H1 (cell line): ENCODE measurements at regions not wholly inside any gene's neighbourhood (a gene's known extent, or its start where the extent isn't known, plus 50 kb on each side); places are given as distances from the start of the nearest gene placed in this dataset.

Experiments used
- CTCF ChIA-PET: fragments of 300-600 bp; sonication (Branson Sonifier 250); formaldehyde crosslinking; loops from one replicate; lab custom pipeline; 2021; ENCODE audit not compliant: partially characterized antibody; lab: Charles Lee
- POLR2A ChIA-PET: fragments of 300-600 bp; sonication (Branson Sonifier 250); formaldehyde crosslinking; loops from one replicate; lab custom pipeline; 2021; ENCODE audit warnings: inconsistent platforms; ENCODE audit not compliant: partially characterized antibody; lab: Charles Lee
- DNase-seq, 2 experiments: peaks; one replicate each; pipeline versions ENCODE4 v3.0.0 to v3.0.0-alpha.2; 2010 to 2022; ENCODE audit warnings: low spot score in 2 of 2, low read depth in 1 of 2, mixed read lengths in 1 of 2
- FAIRE-seq: peaks from 2 replicates; lab custom pipeline; 2011; peaks lifted over from hg19 to GRCh38; lab: Jason Lieb, UNC
- H2AFZ ChIP-seq: 2 replicates; pipeline ENCODE4 v1.8.1; 2012; ENCODE audit warnings: low read length, inconsistent platforms
- H2AK5ac ChIP-seq: 2 replicates; pipeline ENCODE4 v1.6.1; 2013; ENCODE audit warnings: low read depth, low read length
- H2BK120ac ChIP-seq: replicated peaks from 2 replicates; pipeline ENCODE3; 2013; ENCODE audit warnings: low read depth, low read length, inconsistent platforms
- H2BK12ac ChIP-seq: 2 replicates; pipeline ENCODE4 v1.6.1; 2013; ENCODE audit warnings: low read depth, low read length
- H2BK15ac ChIP-seq: 2 replicates; pipeline ENCODE4 v1.6.1; 2013; ENCODE audit warnings: low read length
- H2BK20ac ChIP-seq: 2 replicates; pipeline ENCODE4 v1.6.1; 2013; ENCODE audit warnings: low read length
- H2BK5ac ChIP-seq: 2 replicates; pipeline ENCODE4 v1.6.1; 2013; ENCODE audit warnings: low read depth, low read length
- H3K14ac ChIP-seq: 2 replicates; pipeline ENCODE4 v1.6.1; 2013; ENCODE audit warnings: inconsistent platforms; ENCODE audit not compliant: insufficient read length
- H3K18ac ChIP-seq: 2 replicates; pipeline ENCODE4 v1.6.1; 2013; ENCODE audit warnings: low read length; ENCODE audit errors: extremely low read depth
- H3K23ac ChIP-seq: 2 replicates; pipeline ENCODE4 v1.6.1; 2013; ENCODE audit warnings: inconsistent platforms; ENCODE audit not compliant: insufficient read length
- H3K23me2 ChIP-seq: 2 replicates; pipeline ENCODE4 v1.6.1; 2013; ENCODE audit warnings: low read depth, low read length
- H3K27ac ChIP-seq: 2 replicates; pipeline ENCODE4 v1.6.1; 2011; ENCODE audit warnings: low read depth, low read length, inconsistent platforms
- H3K27me3 ChIP-seq, 4 experiments: replicated peaks in 1 of 4; 1 replicate in 1 of 4; 2 replicates in 3 of 4; pipeline versions ENCODE4 v1.6.1 to v1.8.1; 2011 to 2013; ENCODE audit warnings: low read length in 3 of 4, mild to moderate bottlenecking in 3 of 4, inconsistent platforms in 2 of 4, mixed read lengths in 2 of 4, moderate library complexity in 1 of 4; ENCODE audit not compliant: control insufficient read depth in 3 of 4, insufficient read depth in 3 of 4; ENCODE audit errors: extremely low read depth in 1 of 4
- H3K36me3 ChIP-seq, 4 experiments: 2 replicates each; pipeline versions ENCODE4 v1.6.1 to v1.8.1; 2011 to 2013; ENCODE audit warnings: mild to moderate bottlenecking in 4 of 4, low read length in 3 of 4, moderate library complexity in 2 of 4, control low read depth in 1 of 4, inconsistent platforms in 1 of 4; ENCODE audit not compliant: insufficient read depth in 4 of 4, control insufficient read depth in 2 of 4
- H3K4ac ChIP-seq: replicated peaks from 2 replicates; pipeline ENCODE3; 2013; ENCODE audit warnings: low read length, low read depth, mixed read lengths, inconsistent platforms; ENCODE audit not compliant: insufficient read length
- H3K4me1 ChIP-seq, 4 experiments: replicated peaks in 1 of 4; 1 replicate in 1 of 4; 2 replicates in 3 of 4; pipeline versions ENCODE4 v1.6.1 to v1.8.1; 2011 to 2013; ENCODE audit warnings: low read length in 3 of 4, inconsistent platforms in 2 of 4, mixed read lengths in 1 of 4; ENCODE audit not compliant: insufficient read depth in 4 of 4, control insufficient read depth in 3 of 4
- H3K4me2 ChIP-seq, 2 experiments: 2 replicates each; pipeline versions ENCODE4 v1.6.1 to v1.8.1; 2011 to 2013; ENCODE audit warnings: low read depth in 2 of 2, low read length in 2 of 2, control low read depth in 1 of 2, inconsistent platforms in 1 of 2, mild to moderate bottlenecking in 1 of 2; ENCODE audit not compliant: insufficient read depth in 1 of 2
- H3K4me3 ChIP-seq, 4 experiments: fragments of 200-600, 300-600 bp in 1 of 4; sonication (generic), shearing (Covaris generic), sonication (Bioruptor Twin) in 1 of 4; 2 replicates each; pipeline versions ENCODE4 v1.5.1 to v1.8.1; 2011 to 2016; ENCODE audit warnings: low read length in 4 of 4, low read depth in 3 of 4, control low read depth in 2 of 4, inconsistent platforms in 2 of 4, mild to moderate bottlenecking in 2 of 4, mixed read lengths in 1 of 4, moderate library complexity in 1 of 4; ENCODE audit not compliant: insufficient read depth in 2 of 4; ENCODE audit errors: extremely low read depth in 1 of 4
- H3K56ac ChIP-seq: replicated peaks from 2 replicates; pipeline ENCODE3; 2013; ENCODE audit warnings: low read depth, mild to moderate bottlenecking, mixed read lengths, low read length, inconsistent platforms; ENCODE audit not compliant: insufficient read length
- H3K79me1 ChIP-seq: 2 replicates; pipeline ENCODE4 v1.6.1; 2013; ENCODE audit warnings: low read depth, low read length, control low read depth
- H3K79me2 ChIP-seq, 2 experiments: 2 replicates each; pipeline versions ENCODE4 v1.6.1 to v1.8.1; 2012 to 2013; ENCODE audit warnings: low read length in 2 of 2, mild to moderate bottlenecking in 2 of 2, inconsistent platforms in 1 of 2; ENCODE audit not compliant: insufficient read depth in 2 of 2, control insufficient read depth in 1 of 2
- H3K9ac ChIP-seq, 4 experiments: replicated peaks in 1 of 4; 1 replicate in 1 of 4; 2 replicates in 3 of 4; pipeline versions ENCODE4 v1.6.1 to v1.8.1; 2011 to 2013; ENCODE audit warnings: low read depth in 3 of 4, low read length in 3 of 4, control low read depth in 2 of 4, mild to moderate bottlenecking in 2 of 4, moderate library complexity in 2 of 4, inconsistent platforms in 1 of 4; ENCODE audit errors: extremely low read depth in 1 of 4
- H3K9me3 ChIP-seq, 2 experiments: 2 replicates each; pipeline versions ENCODE4 v1.6.1 to v1.8.1; 2012 to 2013; ENCODE audit warnings: mild to moderate bottlenecking in 2 of 2, moderate library complexity in 2 of 2, control low read depth in 1 of 2, inconsistent platforms in 1 of 2, low read depth in 1 of 2, low read length in 1 of 2, mixed read lengths in 1 of 2; ENCODE audit not compliant: insufficient read depth in 2 of 2
- H4K20me1 ChIP-seq, 2 experiments: replicated peaks in 1 of 2; 2 replicates each; pipeline versions ENCODE3 to v1.8.1; 2011 to 2013; ENCODE audit warnings: inconsistent platforms in 2 of 2, low read length in 2 of 2, mild to moderate bottlenecking in 1 of 2; ENCODE audit not compliant: insufficient read depth in 2 of 2, control insufficient read depth in 1 of 2
- H4K5ac ChIP-seq: 2 replicates; pipeline ENCODE4 v1.6.1; 2013; ENCODE audit warnings: low read length, low read depth, mixed read lengths, inconsistent platforms; ENCODE audit not compliant: insufficient read length
- H4K8ac ChIP-seq: 2 replicates; pipeline ENCODE4 v1.8.0; 2013; ENCODE audit warnings: mild to moderate bottlenecking, moderate library complexity, low read length, inconsistent platforms; ENCODE audit not compliant: insufficient read depth; ENCODE audit errors: extremely low read depth
- H4K91ac ChIP-seq: replicated peaks from 2 replicates; pipeline ENCODE3; 2013; ENCODE audit warnings: low read length, mixed read lengths, inconsistent platforms; ENCODE audit not compliant: insufficient read length
- ASH2L ChIP-seq: fragments of 200-600, 300-600 bp; sonication (generic); IDR thresholded peaks from one replicate; pipeline ENCODE4 v1.7.1; 2017; ENCODE audit warnings: low read length
- BRCA1 ChIP-seq: IDR thresholded peaks from 2 replicates; pipeline ENCODE4 v1.6.1; 2012; ENCODE audit warnings: low read depth, low read length, improper control_type of control experiment
- JUN ChIP-seq: IDR thresholded peaks from 2 replicates; pipeline ENCODE4 v1.6.1; 2011; ENCODE audit warnings: low read depth, mild to moderate bottlenecking, improper control_type of control experiment, low read length
- NRF1 ChIP-seq: IDR thresholded peaks from 2 replicates; pipeline ENCODE4 v1.6.1; 2011; ENCODE audit warnings: mild to moderate bottlenecking, low read depth, low read length, improper control_type of control experiment
- RBBP5 ChIP-seq: IDR thresholded peaks from 2 replicates; pipeline ENCODE4 v1.7.1; 2012; ENCODE audit warnings: low read depth, mild to moderate bottlenecking, inconsistent platforms, low read length, moderate library complexity, borderline replicate concordance
- RFX5 ChIP-seq: IDR thresholded peaks from 2 replicates; pipeline ENCODE4 v1.6.1; 2011; ENCODE audit warnings: low read depth, low read length, improper control_type of control experiment, borderline replicate concordance
- RNF2 ChIP-seq: fragments of 200-900, 300-1000 bp; sonication (generic); IDR thresholded peaks from 2 replicates; pipeline ENCODE4 v1.7.1; 2016; ENCODE audit warnings: borderline replicate concordance, low read depth, mild to moderate bottlenecking, antibody characterized with exemption, low read length; ENCODE audit not compliant: poor library complexity, severe bottlenecking; ENCODE audit errors: missing control alignments
- SP4 ChIP-seq: IDR thresholded peaks from 2 replicates; pipeline ENCODE4 v1.6.1; 2012; ENCODE audit warnings: low read length, inconsistent platforms
- USF2 ChIP-seq: IDR thresholded peaks from 2 replicates; pipeline ENCODE4 v1.6.1; 2011; ENCODE audit warnings: low read length, improper control_type of control experiment
- WGBS, 2 experiments: shearing (Covaris generic) in 1 of 2; methylation state at CpG; one replicate each; pipeline versions ENCODE4 v1.1.6 to v1.1.7; 2013 to 2015; ENCODE audit warnings: low lambda C conversion rate in 2 of 2, mixed read lengths in 2 of 2, inconsistent platforms in 1 of 2, low coverage in 1 of 2, missing lambda C conversion rate in 1 of 2; ENCODE audit not compliant: insufficient replicate concordance in 2 of 2, insufficient coverage in 1 of 2, insufficient read length in 1 of 2; ENCODE audit errors: extremely low coverage in 1 of 2, missing lambda C conversion rate in 1 of 2; 5-methylcytosine and 5-hydroxymethylcytosine counted together

- no peak overlapping the region for H4K8ac ChIP-seq
- H2BK120ac ChIP-seq: no peak overlapping the region
- peaks cover 0 to 2% (median under 1%) of the 10 kb centered on the region in 4 experiments; a peak in 4 of 7 replicates for H3K4me1 ChIP-seq
- no peak overlapping the region for H3K56ac ChIP-seq
- no peak overlapping the region for H3K14ac ChIP-seq
- H3K79me1 ChIP-seq: no peaks in the 10 kb centered on the region
- no peak for DNase-seq
- H2BK20ac ChIP-seq: no peak overlapping the region
- H3K23ac ChIP-seq: no peak overlapping the region
- WGBS, 2 experiments: 92% methylated on average over 15 of the region's 16 CpGs; no CpG with 5 or more reads in 1 of the 2 experiments
- H3K4me2 ChIP-seq: no peak overlapping the region
- H3K9ac ChIP-seq: no peak overlapping the region
- H3K27ac ChIP-seq: no peak overlapping the region
- no peaks in the 10 kb centered on the region for H3K27me3 ChIP-seq
- H3K79me2 ChIP-seq: no peaks in the 10 kb centered on the region
- H3K36me3 ChIP-seq: no peaks in the 10 kb centered on the region
- H2BK15ac ChIP-seq: no peak overlapping the region
- no peaks in the 10 kb centered on the region for H3K23me2 ChIP-seq
- H2AFZ ChIP-seq: peak overlapping the region; percentile 42; the same call in 1 of the 2 replicates
- ChIA-PET POLR2A (no interaction called here), CTCF (interaction anchor here (0.5 to 1.4 kb wide), 3 partner anchors 15 to 1365 kb away, joined by 3 to 4 read pairs (median 4); no protein-coding TSS in a partner anchor)
- H4K5ac ChIP-seq: no peak overlapping the region
- peak overlapping the region; percentile 12; the same call in 1 of the 2 replicates for H3K18ac ChIP-seq
- no peak overlapping the region for H2AK5ac ChIP-seq
- no peaks in the 10 kb centered on the region for H4K20me1 ChIP-seq
- H3K4me3 ChIP-seq: no peak overlapping the region
- H3K4ac ChIP-seq: no peak overlapping the region
- no peak overlapping the region for H2BK12ac ChIP-seq
- H4K91ac ChIP-seq: no peak overlapping the region
- H3K9me3 ChIP-seq: no peaks in the 10 kb centered on the region
- no peak overlapping the region for H2BK5ac ChIP-seq
- FAIRE-seq: no peak
- TF ChIP-seq RNF2 (no peak), RFX5 (no peak), NRF1 (no peak), USF2 (no peak), JUN (no peak), RBBP5 (no peak), ASH2L (no peak), BRCA1 (no peak), SP4 (no peak)
These were observed 132.8 kb upstream of the MGMT start for GRCh38 chr10:129334266-129334665.
